ENCODE measurements at regions not wholly inside any gene's neighbourhood (a gene's known extent, or its start where the extent isn't known, plus 50 kb on each side); places are given as distances from the start of the nearest gene placed in this dataset.
"Not testable (repeated sequence)": the region's sequence is repeated elsewhere in the genome, so short reads cannot be mapped to it uniquely, and the experiment has no call there.

- intact Hi-C loops (cut with DNase I, micrococcal nuclease) = no loop called here
These were observed 94.3 kb downstream of the SH2D1A start for GRCh38 chrX:124440695-124441094.

GRCh38 chrX:124441971-124442590 lies 95.7 kb downstream of the SH2D1A start:
- H3K27ac Mint-ChIP-seq = no peak overlapping the region
- Histone ChIP-seq H3K27me3 (ENCODE audit: control insufficient read depth in 1 of 2, insufficient read depth in 2 of 2, low read length in 2 of 2) (no peaks in the 10 kb centered on the region), H3K4me3 (ENCODE audit: low read length) (no peak overlapping the region), H3K4me1 (ENCODE audit: insufficient read depth, low read length) (no peaks in the 10 kb centered on the region), H3K36me3 (ENCODE audit: insufficient read depth, low read length) (no peaks in the 10 kb centered on the region), H3K27ac (ENCODE audit: low read depth in 1 of 2, low read length in 2 of 2) (no peak overlapping the region), H3K9me3 (ENCODE audit: control insufficient read depth in 1 of 2, insufficient read depth in 1 of 2, low read length in 2 of 2) (no peaks in the 10 kb centered on the region)
- no peak for ATAC-seq (ENCODE audit: poor library complexity)
- intact Hi-C loops (cut with DNase I, micrococcal nuclease) = no loop called here
- CTCF ChIA-PET = no interaction called here
- H3K27me3 Mint-ChIP-seq = no peaks in the 10 kb centered on the region
- DNase-seq = no peak
- H3K4me1 Mint-ChIP-seq (ENCODE audit: low read depth) = peaks cover 34% of the 10 kb centered on the region
- no peak overlapping the region for H3K4me3 Mint-ChIP-seq
- H3K36me3 Mint-ChIP-seq (ENCODE audit: low read depth) = peaks cover 4% of the 10 kb centered on the region
- no peaks in the 10 kb centered on the region for H3K9me3 Mint-ChIP-seq
- POLR2A ChIA-PET = no interaction called here
- no peak for TF ChIP-seq CTCF (IDR thresholded peaks at IDR 0.05)

More at GRCh38 chrX:124440695-124441094, 94.3 kb downstream of the SH2D1A start:
- Histone ChIP-seq H3K36me3 (ENCODE audit: insufficient read depth, low read length) (no peaks in the 10 kb centered on the region), H3K27ac (ENCODE audit: low read depth in 1 of 2, low read length in 2 of 2) (no peak overlapping the region), H3K4me1 (ENCODE audit: insufficient read depth, low read length) (no peaks in the 10 kb centered on the region), H3K4me3 (ENCODE audit: low read length) (no peak overlapping the region), H3K9me3 (ENCODE audit: control insufficient read depth in 1 of 2, insufficient read depth in 1 of 2, low read length in 2 of 2) (no peaks in the 10 kb centered on the region), H3K27me3 (ENCODE audit: control insufficient read depth in 1 of 2, insufficient read depth in 2 of 2, low read length in 2 of 2) (no peaks in the 10 kb centered on the region)
- Mint-ChIP-seq H3K27ac (no peak overlapping the region), H3K36me3 (ENCODE audit: low read depth) (peaks cover 4% of the 10 kb centered on the region), H3K4me1 (ENCODE audit: low read depth) (peaks cover 34% of the 10 kb centered on the region), H3K4me3 (no peak overlapping the region), H3K27me3 (no peaks in the 10 kb centered on the region), H3K9me3 (no peaks in the 10 kb centered on the region)
- ChIA-PET POLR2A (no interaction called here), CTCF (no interaction called here)
- ATAC-seq (ENCODE audit: poor library complexity) (no peak), DNase-seq (no peak)
- no peak for TF ChIP-seq CTCF (IDR thresholded peaks at IDR 0.05)

- no peaks in the 10 kb centered on the region for H3K9me3 ChIP-seq (ENCODE audit: control insufficient read depth in 1 of 2, insufficient read depth in 1 of 2, low read length in 2 of 2)
- no peak overlapping the region for H3K4me3 ChIP-seq (ENCODE audit: low read length)
- POLR2A ChIA-PET = no interaction called here
- CTCF ChIA-PET = no interaction called here
- no peaks in the 10 kb centered on the region for H3K27me3 ChIP-seq (ENCODE audit: control insufficient read depth in 1 of 2, insufficient read depth in 2 of 2, low read length in 2 of 2)
- H3K4me1 ChIP-seq (ENCODE audit: insufficient read depth, low read length) = no peaks in the 10 kb centered on the region
- no peaks in the 10 kb centered on the region for H3K36me3 ChIP-seq (ENCODE audit: insufficient read depth, low read length)
- H3K4me1 Mint-ChIP-seq (ENCODE audit: low read depth) = no peaks in the 10 kb centered on the region
- no peaks in the 10 kb centered on the region for H3K27me3 Mint-ChIP-seq
- H3K9me3 Mint-ChIP-seq = no peaks in the 10 kb centered on the region
- no peak overlapping the region for H3K27ac Mint-ChIP-seq
- H3K4me3 Mint-ChIP-seq = no peak overlapping the region
- no peak overlapping the region for H3K27ac ChIP-seq (ENCODE audit: low read depth in 1 of 2, low read length in 2 of 2)
- no peaks in the 10 kb centered on the region for H3K36me3 Mint-ChIP-seq (ENCODE audit: low read depth)
- intact Hi-C loops (cut with DNase I, micrococcal nuclease) = no loop called here
- no peak for TF ChIP-seq CTCF (IDR thresholded peaks at IDR 0.05)
- DNase-seq (no peak), ATAC-seq (ENCODE audit: poor library complexity) (no peak)
These were observed 109.6 kb downstream of the SH2D1A start for GRCh38 chrX:124455966-124456365.

GRCh38 chrX:124459851-124460250 lies 113.5 kb downstream of the SH2D1A start:
- intact Hi-C loops (cut with DNase I, micrococcal nuclease); H3K4me3 ChIP-seq (ENCODE audit: low read length); H3K36me3 Mint-ChIP-seq (ENCODE audit: low read depth); H3K27me3 Mint-ChIP-seq; H3K27ac Mint-ChIP-seq; H3K4me1 Mint-ChIP-seq (ENCODE audit: low read depth); H3K4me3 Mint-ChIP-seq; H3K27me3 ChIP-seq (ENCODE audit: control insufficient read depth in 1 of 2, insufficient read depth in 2 of 2, low read length in 2 of 2); H3K4me1 ChIP-seq (ENCODE audit: insufficient read depth, low read length); H3K27ac ChIP-seq (ENCODE audit: low read depth in 1 of 2, low read length in 2 of 2); DNase-seq; H3K9me3 ChIP-seq (ENCODE audit: control insufficient read depth in 1 of 2, insufficient read depth in 1 of 2, low read length in 2 of 2); H3K36me3 ChIP-seq (ENCODE audit: insufficient read depth, low read length); ATAC-seq (ENCODE audit: poor library complexity); H3K9me3 Mint-ChIP-seq: not testable (repeated sequence)
- ChIA-PET CTCF (interaction anchor here (1.5 kb wide), 1 partner anchor 10 kb away, joined by 4 read pairs; no protein-coding TSS in a partner anchor), POLR2A (interaction anchor here (1.0 kb wide), 1 partner anchor 14 kb away, joined by 5 read pairs; no protein-coding TSS in a partner anchor)
